Left ventricle myocardium inferior (tissue), 1 donor: ENCODE measurements at regions not wholly inside any gene's neighbourhood (a gene's known extent, or its start where the extent isn't known, plus 50 kb on each side); places are given as distances from the start of the nearest gene placed in this dataset.

Experiments used
- DNase-seq: peaks from one replicate; pipeline ENCODE4 v3.0.0-alpha.2; 2020
- H3K27ac ChIP-seq: fragments of 200-600 bp; replicated peaks from 2 replicates; pipeline ENCODE4 v1.8.0; 2021
- H3K27me3 ChIP-seq: fragments of 200-600 bp; 2 replicates; pipeline ENCODE4 v1.8.0; 2021; ENCODE audit warnings: low read depth
- H3K36me3 ChIP-seq: fragments of 200-600 bp; 2 replicates; pipeline ENCODE4 v1.8.0; 2021
- H3K4me1 ChIP-seq: fragments of 200-600 bp; 2 replicates; pipeline ENCODE4 v1.8.0; 2021
- H3K4me3 ChIP-seq: fragments of 200-600 bp; 2 replicates; pipeline ENCODE4 v1.8.0; 2021; ENCODE audit warnings: mild to moderate bottlenecking, moderate library complexity
- H3K9me3 ChIP-seq: fragments of 200-600 bp; replicated peaks from 2 replicates; pipeline ENCODE4 v1.8.0; 2021
- CTCF ChIP-seq: fragments of 200-600 bp; IDR thresholded peaks from 2 replicates; pipeline ENCODE4 v1.8.0; 2021; ENCODE audit warnings: antibody characterized with exemption, mild to moderate bottlenecking, borderline replicate concordance
- intact Hi-C: fragments of 100-400 bp; cut with micrococcal nuclease; formaldehyde crosslinking; loops from one replicate; pipeline ENCODE4 v1.11.0; 2022
- donor health status: DM: no; HTN: yes; CAD: no; lungs with severe emphysema.

GRCh38 chr3:29189328-29189727 is 91.5 kb upstream of the RBMS3 start:
- Histone ChIP-seq H3K36me3 (no peaks in the 10 kb centered on the region), H3K4me3 (no peak overlapping the region), H3K27ac (no peak overlapping the region), H3K9me3 (peaks cover 13% of the 10 kb centered on the region), H3K4me1 (peaks cover 5% of the 10 kb centered on the region), H3K27me3 (no peaks in the 10 kb centered on the region)
- DNase-seq, result no peak
- intact Hi-C loops, result no loop called here
- TF ChIP-seq CTCF, result no peak

GRCh38 chr3:29194139-29194538 is 86.7 kb upstream of the RBMS3 start:
- Histone ChIP-seq H3K4me3 (no peak overlapping the region), H3K27ac (no peak overlapping the region), H3K4me1 (no peaks in the 10 kb centered on the region), H3K36me3 (no peaks in the 10 kb centered on the region), H3K27me3 (no peaks in the 10 kb centered on the region), H3K9me3 (peaks cover 22% of the 10 kb centered on the region)
- intact Hi-C loops, result no loop called here
- DNase-seq, result no peak
- TF ChIP-seq CTCF, result no peak

GRCh38 chr3:29195056-29195455 is 85.8 kb upstream of the RBMS3 start:
- no peak for DNase-seq
- no peak for TF ChIP-seq CTCF
- no peaks in the 10 kb centered on the region for H3K4me1 ChIP-seq
- no peak overlapping the region for H3K4me3 ChIP-seq
- H3K27me3 ChIP-seq, result no peaks in the 10 kb centered on the region
- H3K36me3 ChIP-seq, result no peaks in the 10 kb centered on the region
- intact Hi-C loops, result no loop called here
- H3K27ac ChIP-seq, result no peak overlapping the region
- H3K9me3 ChIP-seq, result peaks cover 22% of the 10 kb centered on the region

- no peak for TF ChIP-seq CTCF
- Histone ChIP-seq H3K27me3 (no peaks in the 10 kb centered on the region), H3K4me1 (no peaks in the 10 kb centered on the region), H3K27ac (no peak overlapping the region), H3K4me3 (no peak overlapping the region), H3K36me3 (no peaks in the 10 kb centered on the region), H3K9me3 (no peaks in the 10 kb centered on the region)
- intact Hi-C loops, result no loop called here
- DNase-seq, result no peak
These were observed 79.3 kb upstream of the RBMS3 start for GRCh38 chr3:29201604-29202003.

GRCh38 chr3:29202378-29202777 is 78.5 kb upstream of the RBMS3 start:
- no peak for TF ChIP-seq CTCF
- intact Hi-C loops, result no loop called here
- Histone ChIP-seq H3K4me1 (no peaks in the 10 kb centered on the region), H3K27me3 (no peaks in the 10 kb centered on the region), H3K9me3 (no peaks in the 10 kb centered on the region), H3K4me3 (no peak overlapping the region), H3K27ac (no peak overlapping the region), H3K36me3 (no peaks in the 10 kb centered on the region)
- DNase-seq, result no peak

- Histone ChIP-seq H3K4me3 (no peak overlapping the region), H3K36me3 (no peaks in the 10 kb centered on the region), H3K27me3 (no peaks in the 10 kb centered on the region), H3K4me1 (no peaks in the 10 kb centered on the region), H3K27ac (no peak overlapping the region), H3K9me3 (no peaks in the 10 kb centered on the region)
- no peak for TF ChIP-seq CTCF
- intact Hi-C loops, result no loop called here
- no peak for DNase-seq
These were observed 77.0 kb upstream of the RBMS3 start for GRCh38 chr3:29203851-29204250.
